DMS53 treated with DMSO at 0.1 percent for 48 hours (cell line): ENCODE measurements at regions not wholly inside any gene's neighbourhood (a gene's known extent, or its start where the extent isn't known, plus 50 kb on each side); places are given as distances from the start of the nearest gene placed in this dataset.

Source experiments
- DNase-seq: peaks from one replicate; lab custom pipeline; 2025; ENCODE audit not compliant: unreplicated experiment; lab: John Stamatoyannopoulos, UW

GRCh38 chr14:99039331-99040041, 232.5 kb downstream of the BCL11B start:
- DNase-seq = no peak

- no peak for DNase-seq
Measured at GRCh38 chr14:99040052-99040451, 231.9 kb downstream of the BCL11B start.

- DNase-seq = no peak
Measured at GRCh38 chr14:99040711-99041110, 231.3 kb downstream of the BCL11B start.

- no peak for DNase-seq
Measured at GRCh38 chr14:99041141-99041819, 230.7 kb downstream of the BCL11B start.

- no peak for DNase-seq
Measured at GRCh38 chr14:99041820-99042174, 230.2 kb downstream of the BCL11B start.

- DNase-seq = no peak
Measured at GRCh38 chr14:99042381-99043266, 229.4 kb downstream of the BCL11B start.

GRCh38 chr14:99043267-99043615, 228.8 kb downstream of the BCL11B start:
- no peak for DNase-seq

GRCh38 chr14:99043756-99044155, 228.2 kb downstream of the BCL11B start:
- no peak for DNase-seq

GRCh38 chr14:99047441-99048031, 224.5 kb downstream of the BCL11B start:
- DNase-seq = no peak

GRCh38 chr14:99050309-99050708, 221.7 kb downstream of the BCL11B start:
- DNase-seq = no peak

GRCh38 chr14:99052467-99052866, 219.5 kb downstream of the BCL11B start:
- no peak for DNase-seq

- DNase-seq = no peak
Measured at GRCh38 chr14:99055019-99055418, 217.0 kb downstream of the BCL11B start.

GRCh38 chr14:99055816-99056215, 216.2 kb downstream of the BCL11B start:
- no peak for DNase-seq

- DNase-seq = no peak
Measured at GRCh38 chr14:99057576-99058083, 214.4 kb downstream of the BCL11B start.

- DNase-seq = no peak
Measured at GRCh38 chr14:99058542-99058941, 213.5 kb downstream of the BCL11B start.

GRCh38 chr14:99062216-99062615, 209.8 kb downstream of the BCL11B start:
- no peak for DNase-seq

- no peak for DNase-seq
Measured at GRCh38 chr14:99062772-99063418, 209.1 kb downstream of the BCL11B start.

GRCh38 chr14:99063620-99064225, 208.3 kb downstream of the BCL11B start:
- DNase-seq = no peak

GRCh38 chr14:99064262-99064954, 207.6 kb downstream of the BCL11B start:
- DNase-seq = no peak

- no peak for DNase-seq
Measured at GRCh38 chr14:99065551-99065950, 206.4 kb downstream of the BCL11B start.
